GM23338 (cell line): ENCODE measurements at regions not wholly inside any gene's neighbourhood (a gene's known extent, or its start where the extent isn't known, plus 50 kb on each side); places are given as distances from the start of the nearest gene placed in this dataset.
A peak's percentile ranks its signal among the peaks of the same experiment; 100 is the strongest.

ENCODE experiments used
- ATAC-seq: fragments of 200-7000 bp; cut with Tn5 transposase; 3 replicates; pipeline ENCODE4 v1.9.1; 2020
- DNase-seq: peaks from one replicate; pipeline ENCODE4 v3.0.0-alpha.2; 2015; ENCODE audit warnings: low spot score
- H2AFZ ChIP-seq: fragments of 200-600 bp; sonication (generic); 2 replicates; pipeline ENCODE4 v1.8.0; 2016; ENCODE audit warnings: antibody characterized with exemption, mild to moderate bottlenecking, moderate library complexity
- H3F3A ChIP-seq: fragments of 200-600 bp; sonication (generic); replicated peaks from 2 replicates; pipeline ENCODE4 v1.8.0; 2017; ENCODE audit warnings: antibody characterized with exemption, mixed run types, low read depth
- H3K27ac ChIP-seq: fragments of 200-600 bp; sonication (generic); 2 replicates; pipeline ENCODE4 v1.6.1; 2016; ENCODE audit warnings: low read depth
- H3K27me3 ChIP-seq: fragments of 200-600 bp; sonication (generic); 2 replicates; pipeline ENCODE4 v1.8.0; 2016; ENCODE audit warnings: mild to moderate bottlenecking, mixed run types, moderate library complexity; ENCODE audit not compliant: insufficient read depth
- H3K36me3 ChIP-seq: fragments of 200-600 bp; sonication (generic); 2 replicates; pipeline ENCODE4 v1.8.0; 2016; ENCODE audit warnings: mild to moderate bottlenecking; ENCODE audit not compliant: insufficient read depth
- H3K4me1 ChIP-seq: fragments of 200-600 bp; sonication (generic); 2 replicates; pipeline ENCODE4 v1.8.0; 2016; ENCODE audit warnings: mild to moderate bottlenecking, moderate library complexity; ENCODE audit not compliant: insufficient read depth
- H3K4me2 ChIP-seq: fragments of 200-600 bp; sonication (generic); 2 replicates; pipeline ENCODE4 v1.7.1; 2017; ENCODE audit warnings: mixed run types
- H3K4me3 ChIP-seq: fragments of 200-600 bp; sonication (generic); 2 replicates; pipeline ENCODE4 v1.6.1; 2016; ENCODE audit warnings: mixed run types
- H3K79me2 ChIP-seq: fragments of 200-600 bp; sonication (generic); replicated peaks from 2 replicates; pipeline ENCODE4 v1.8.0; 2017; ENCODE audit warnings: mild to moderate bottlenecking; ENCODE audit not compliant: insufficient read depth
- H3K9me2 ChIP-seq: fragments of 200-600 bp; sonication (generic); 2 replicates; pipeline ENCODE4 v1.8.0; 2017; ENCODE audit not compliant: insufficient read depth
- H4K20me1 ChIP-seq: fragments of 200-600 bp; sonication (generic); replicated peaks from 2 replicates; pipeline ENCODE4 v1.8.0; 2017; ENCODE audit warnings: mild to moderate bottlenecking; ENCODE audit not compliant: insufficient read depth
- H3K27ac Mint-ChIP-seq: 2 replicates; pipeline ENCODE4 v1.8.0; 2020; ENCODE audit warnings: inconsistent platforms, mild to moderate bottlenecking, moderate library complexity, mixed read lengths
- H3K27me3 Mint-ChIP-seq: 3 replicates; pipeline ENCODE4 v1.8.0; 2022; ENCODE audit warnings: low read depth, mild to moderate bottlenecking, moderate library complexity, mixed read lengths, inconsistent platforms; ENCODE audit not compliant: insufficient read depth, poor library complexity
- H3K36me3 Mint-ChIP-seq: 3 replicates; pipeline ENCODE4 v1.8.0; 2021; ENCODE audit warnings: low read depth, mild to moderate bottlenecking, inconsistent platforms, moderate library complexity, mixed read lengths
- H3K4me1 Mint-ChIP-seq: 3 replicates; pipeline ENCODE4 v1.8.0; 2020; ENCODE audit warnings: mild to moderate bottlenecking, inconsistent platforms, mixed read lengths
- H3K4me3 Mint-ChIP-seq: 3 replicates; pipeline ENCODE4 v1.8.0; 2021; ENCODE audit warnings: moderate library complexity, mild to moderate bottlenecking, inconsistent platforms, mixed read lengths
- H3K9me3 Mint-ChIP-seq: 3 replicates; pipeline ENCODE4 v1.8.0; 2020; ENCODE audit warnings: moderate library complexity, mild to moderate bottlenecking, inconsistent platforms, mixed read lengths
- CREB1 ChIP-seq: fragments of 250-450 bp; sonication (Bioruptor Pico); IDR thresholded peaks from 2 replicates; pipeline ENCODE4 v1.5.0; 2020; ENCODE audit warnings: low read depth, mild to moderate bottlenecking, moderate library complexity
- JUNB ChIP-seq: IDR thresholded peaks from one replicate; pipeline ENCODE4 v1.6.1; 2016; ENCODE audit warnings: antibody characterized with exemption; ENCODE audit not compliant: unreplicated experiment
- NANOG ChIP-seq: IDR thresholded peaks from 2 replicates; pipeline ENCODE4 v1.6.1; 2016; ENCODE audit warnings: antibody characterized with exemption, borderline replicate concordance
- POLR2AphosphoS5 ChIP-seq: IDR thresholded peaks from 2 replicates; pipeline ENCODE4 v1.6.1; 2016; ENCODE audit warnings: antibody characterized with exemption, low read depth
- STAT1 ChIP-seq: IDR thresholded peaks from one replicate; pipeline ENCODE4 v1.6.1; 2016; ENCODE audit warnings: antibody characterized with exemption; ENCODE audit not compliant: unreplicated experiment
- ZNF114 ChIP-seq: fragments of 250-450 bp; sonication (Bioruptor Pico); IDR thresholded peaks from 2 replicates; pipeline ENCODE4 v1.5.0; 2020; ENCODE audit warnings: mild to moderate bottlenecking, moderate library complexity
- ZNF331 ChIP-seq: fragments of 250-450 bp; sonication (Bioruptor Pico); IDR thresholded peaks from 2 replicates; pipeline ENCODE4 v1.5.0; 2020; ENCODE audit warnings: low read depth, mild to moderate bottlenecking, moderate library complexity
- TF ChIP-seq, protein P1 (sequence below): fragments of 250-450 bp; sonication (Bioruptor Pico); IDR thresholded peaks from 2 replicates; pipeline ENCODE4 v1.5.0; 2020; ENCODE audit warnings: mild to moderate bottlenecking, moderate library complexity
- TF ChIP-seq, protein P2 (sequence below): IDR thresholded peaks from one replicate; pipeline ENCODE4 v1.6.1; 2018; ENCODE audit warnings: antibody characterized with exemption; ENCODE audit not compliant: unreplicated experiment

DNA sequence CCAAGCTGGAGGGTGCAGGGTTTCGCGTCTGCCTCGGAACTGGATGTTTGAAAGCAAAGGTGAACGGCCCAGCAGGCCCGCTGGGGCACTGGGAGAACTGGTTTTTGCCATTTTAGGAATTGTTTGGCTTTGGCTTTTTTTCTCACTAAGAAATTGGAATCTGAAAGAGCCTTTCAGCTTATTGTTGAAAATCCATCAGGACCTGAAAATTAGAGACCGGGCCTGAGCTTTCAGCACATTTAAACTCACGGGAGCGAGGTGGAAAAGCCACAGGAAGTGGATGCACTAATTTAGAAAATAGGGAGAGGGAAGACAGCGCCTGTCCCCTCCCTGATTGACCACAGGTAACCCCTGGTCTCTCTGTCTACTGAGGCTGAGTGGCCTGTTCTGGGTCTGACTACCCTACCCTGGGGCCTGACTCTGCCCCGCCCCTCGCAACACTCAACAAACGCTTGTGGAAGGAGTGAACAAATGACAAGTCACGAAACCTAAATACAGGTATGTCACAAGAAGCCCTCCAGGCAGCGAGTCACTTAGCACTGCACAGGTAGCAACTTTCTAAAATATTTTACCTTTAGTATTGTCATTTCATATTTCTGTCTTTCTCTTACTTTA is 100.3 kb upstream of the MBOAT2 start:
- H3K36me3 Mint-ChIP-seq = no peaks in the 10 kb centered on the region
- H3K9me2 ChIP-seq = no peaks in the 10 kb centered on the region
- H3F3A ChIP-seq = no peaks in the 10 kb centered on the region
- TF ChIP-seq NANOG = no peak
- H3K27me3 ChIP-seq = no peaks in the 10 kb centered on the region
- H3K4me3 Mint-ChIP-seq = peak overlapping the region; percentile 65
- H3K27ac Mint-ChIP-seq = 0 out of 2 replicates have a peak overlapping the region, but pooled peaks have one; percentile 26
- ATAC-seq (peak; percentile 58), DNase-seq (peak; percentile 23)
- H2AFZ ChIP-seq = peak overlapping the region; percentile 90
- H3K4me3 ChIP-seq = no peak overlapping the region
- no peaks in the 10 kb centered on the region for H4K20me1 ChIP-seq
- peaks cover 48% of the 10 kb centered on the region for H3K4me1 Mint-ChIP-seq
- no peaks in the 10 kb centered on the region for H3K79me2 ChIP-seq
- H3K9me3 Mint-ChIP-seq = no peaks in the 10 kb centered on the region
- H3K4me1 ChIP-seq = peaks cover 21% of the 10 kb centered on the region; the same call in 1 of the 2 replicates
- H3K27ac ChIP-seq = no peak overlapping the region
- peaks cover 29% of the 10 kb centered on the region for H3K27me3 Mint-ChIP-seq
- no peaks in the 10 kb centered on the region for H3K36me3 ChIP-seq
- peak overlapping the region; percentile 61; the same call in 1 of the 2 replicates for H3K4me2 ChIP-seq

DNA sequence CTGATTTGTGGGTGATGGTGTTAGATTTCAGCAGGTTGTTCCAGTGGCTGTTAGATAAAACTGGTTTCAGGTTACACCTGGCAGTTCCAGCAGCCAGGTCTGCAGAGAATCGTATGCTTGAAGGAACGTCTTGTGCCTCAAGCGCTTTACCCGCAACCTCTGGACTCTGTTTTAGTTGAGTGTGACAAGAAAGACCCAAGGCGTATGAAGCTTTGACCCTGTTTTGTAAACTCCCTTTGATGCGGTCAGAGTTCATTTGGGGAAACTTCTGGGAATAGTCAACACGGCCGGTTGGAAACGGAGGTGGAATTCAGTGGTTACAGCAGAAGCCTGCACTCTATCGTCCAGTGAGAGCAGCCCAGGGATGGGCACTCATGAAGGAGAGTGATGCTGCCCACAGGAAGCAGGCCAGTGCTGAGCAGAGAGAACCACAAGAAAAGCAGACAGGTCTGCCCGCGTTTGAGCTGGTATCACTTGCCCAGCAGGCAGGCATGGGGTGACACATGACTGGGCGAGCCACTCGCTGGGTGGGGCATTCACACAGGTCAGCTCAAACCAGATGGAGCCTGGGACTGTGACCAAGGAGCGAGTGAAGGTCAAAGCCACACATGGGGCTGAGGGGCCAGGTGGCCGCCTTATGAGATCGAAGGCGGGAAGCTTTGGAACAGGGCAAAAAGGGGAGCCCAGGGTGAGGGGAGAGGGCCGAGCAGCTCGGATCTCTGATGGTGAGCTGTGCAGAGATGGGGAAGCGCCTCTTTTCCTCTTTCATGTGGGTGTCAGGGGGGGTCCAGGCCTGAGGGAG is 99.6 kb upstream of the MBOAT2 start:
- Mint-ChIP-seq H3K4me1 (peaks cover 48% of the 10 kb centered on the region), H3K36me3 (no peaks in the 10 kb centered on the region), H3K27ac (peak overlapping the region; percentile 26; the same call in 1 of the 2 replicates), H3K4me3 (peak overlapping the region; percentile 65), H3K9me3 (no peaks in the 10 kb centered on the region), H3K27me3 (peaks cover 29% of the 10 kb centered on the region)
- H3K4me3 ChIP-seq = peak overlapping the region; percentile 31
- no peaks in the 10 kb centered on the region for H4K20me1 ChIP-seq
- peak overlapping the region; percentile 61 for H3K4me2 ChIP-seq
- H3K36me3 ChIP-seq = no peaks in the 10 kb centered on the region
- H3K9me2 ChIP-seq = no peaks in the 10 kb centered on the region
- H3K79me2 ChIP-seq = no peaks in the 10 kb centered on the region
- no peaks in the 10 kb centered on the region for H3K27me3 ChIP-seq
- DNase-seq (peak; percentile 74), ATAC-seq (peak; percentile 67)
- H3K4me1 ChIP-seq = peaks cover 21% of the 10 kb centered on the region; the same call in 1 of the 2 replicates
- no peaks in the 10 kb centered on the region for H3F3A ChIP-seq
- H2AFZ ChIP-seq = peak overlapping the region; percentile 90
- no peak overlapping the region for H3K27ac ChIP-seq
- TF ChIP-seq NANOG (no peak), JUNB (no peak), ZNF114 (CRISPR knock-in tag) (no peak), ZNF331 (no peak), STAT1 (no peak), CREB1 (no peak), POLR2AphosphoS5 (no peak)
- TF ChIP-seq, protein P1, sequence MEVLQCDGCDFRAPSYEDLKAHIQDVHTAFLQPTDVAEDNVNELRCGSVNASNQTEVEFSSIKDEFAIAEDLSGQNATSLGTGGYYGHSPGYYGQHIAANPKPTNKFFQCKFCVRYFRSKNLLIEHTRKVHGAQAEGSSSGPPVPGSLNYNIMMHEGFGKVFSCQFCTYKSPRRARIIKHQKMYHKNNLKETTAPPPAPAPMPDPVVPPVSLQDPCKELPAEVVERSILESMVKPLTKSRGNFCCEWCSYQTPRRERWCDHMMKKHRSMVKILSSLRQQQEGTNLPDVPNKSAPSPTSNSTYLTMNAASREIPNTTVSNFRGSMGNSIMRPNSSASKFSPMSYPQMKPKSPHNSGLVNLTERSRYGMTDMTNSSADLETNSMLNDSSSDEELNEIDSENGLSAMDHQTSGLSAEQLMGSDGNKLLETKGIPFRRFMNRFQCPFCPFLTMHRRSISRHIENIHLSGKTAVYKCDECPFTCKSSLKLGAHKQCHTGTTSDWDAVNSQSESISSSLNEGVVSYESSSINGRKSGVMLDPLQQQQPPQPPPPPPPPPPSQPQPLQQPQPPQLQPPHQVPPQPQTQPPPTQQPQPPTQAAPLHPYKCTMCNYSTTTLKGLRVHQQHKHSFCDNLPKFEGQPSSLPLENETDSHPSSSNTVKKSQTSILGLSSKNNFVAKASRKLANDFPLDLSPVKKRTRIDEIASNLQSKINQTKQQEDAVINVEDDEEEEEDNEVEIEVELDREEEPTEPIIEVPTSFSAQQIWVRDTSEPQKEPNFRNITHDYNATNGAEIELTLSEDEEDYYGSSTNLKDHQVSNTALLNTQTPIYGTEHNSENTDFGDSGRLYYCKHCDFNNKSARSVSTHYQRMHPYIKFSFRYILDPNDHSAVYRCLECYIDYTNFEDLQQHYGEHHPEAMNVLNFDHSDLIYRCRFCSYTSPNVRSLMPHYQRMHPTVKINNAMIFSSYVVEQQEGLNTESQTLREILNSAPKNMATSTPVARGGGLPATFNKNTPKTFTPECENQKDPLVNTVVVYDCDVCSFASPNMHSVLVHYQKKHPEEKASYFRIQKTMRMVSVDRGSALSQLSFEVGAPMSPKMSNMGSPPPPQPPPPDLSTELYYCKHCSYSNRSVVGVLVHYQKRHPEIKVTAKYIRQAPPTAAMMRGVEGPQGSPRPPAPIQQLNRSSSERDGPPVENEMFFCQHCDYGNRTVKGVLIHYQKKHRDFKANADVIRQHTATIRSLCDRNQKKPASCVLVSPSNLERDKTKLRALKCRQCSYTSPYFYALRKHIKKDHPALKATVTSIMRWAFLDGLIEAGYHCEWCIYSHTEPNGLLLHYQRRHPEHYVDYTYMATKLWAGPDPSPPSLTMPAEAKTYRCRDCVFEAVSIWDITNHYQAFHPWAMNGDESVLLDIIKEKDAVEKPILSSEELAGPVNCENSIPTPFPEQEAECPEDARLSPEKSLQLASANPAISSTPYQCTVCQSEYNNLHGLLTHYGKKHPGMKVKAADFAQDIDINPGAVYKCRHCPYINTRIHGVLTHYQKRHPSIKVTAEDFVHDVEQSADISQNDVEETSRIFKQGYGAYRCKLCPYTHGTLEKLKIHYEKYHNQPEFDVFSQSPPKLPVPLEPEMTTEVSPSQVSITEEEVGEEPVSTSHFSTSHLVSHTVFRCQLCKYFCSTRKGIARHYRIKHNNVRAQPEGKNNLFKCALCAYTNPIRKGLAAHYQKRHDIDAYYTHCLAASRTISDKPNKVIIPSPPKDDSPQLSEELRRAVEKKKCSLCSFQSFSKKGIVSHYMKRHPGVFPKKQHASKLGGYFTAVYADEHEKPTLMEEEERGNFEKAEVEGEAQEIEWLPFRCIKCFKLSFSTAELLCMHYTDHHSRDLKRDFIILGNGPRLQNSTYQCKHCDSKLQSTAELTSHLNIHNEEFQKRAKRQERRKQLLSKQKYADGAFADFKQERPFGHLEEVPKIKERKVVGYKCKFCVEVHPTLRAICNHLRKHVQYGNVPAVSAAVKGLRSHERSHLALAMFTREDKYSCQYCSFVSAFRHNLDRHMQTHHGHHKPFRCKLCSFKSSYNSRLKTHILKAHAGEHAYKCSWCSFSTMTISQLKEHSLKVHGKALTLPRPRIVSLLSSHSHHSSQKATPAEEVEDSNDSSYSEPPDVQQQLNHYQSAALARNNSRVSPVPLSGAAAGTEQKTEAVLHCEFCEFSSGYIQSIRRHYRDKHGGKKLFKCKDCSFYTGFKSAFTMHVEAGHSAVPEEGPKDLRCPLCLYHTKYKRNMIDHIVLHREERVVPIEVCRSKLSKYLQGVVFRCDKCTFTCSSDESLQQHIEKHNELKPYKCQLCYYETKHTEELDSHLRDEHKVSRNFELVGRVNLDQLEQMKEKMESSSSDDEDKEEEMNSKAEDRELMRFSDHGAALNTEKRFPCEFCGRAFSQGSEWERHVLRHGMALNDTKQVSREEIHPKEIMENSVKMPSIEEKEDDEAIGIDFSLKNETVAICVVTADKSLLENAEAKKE = no peak
- TF ChIP-seq, protein P2, sequence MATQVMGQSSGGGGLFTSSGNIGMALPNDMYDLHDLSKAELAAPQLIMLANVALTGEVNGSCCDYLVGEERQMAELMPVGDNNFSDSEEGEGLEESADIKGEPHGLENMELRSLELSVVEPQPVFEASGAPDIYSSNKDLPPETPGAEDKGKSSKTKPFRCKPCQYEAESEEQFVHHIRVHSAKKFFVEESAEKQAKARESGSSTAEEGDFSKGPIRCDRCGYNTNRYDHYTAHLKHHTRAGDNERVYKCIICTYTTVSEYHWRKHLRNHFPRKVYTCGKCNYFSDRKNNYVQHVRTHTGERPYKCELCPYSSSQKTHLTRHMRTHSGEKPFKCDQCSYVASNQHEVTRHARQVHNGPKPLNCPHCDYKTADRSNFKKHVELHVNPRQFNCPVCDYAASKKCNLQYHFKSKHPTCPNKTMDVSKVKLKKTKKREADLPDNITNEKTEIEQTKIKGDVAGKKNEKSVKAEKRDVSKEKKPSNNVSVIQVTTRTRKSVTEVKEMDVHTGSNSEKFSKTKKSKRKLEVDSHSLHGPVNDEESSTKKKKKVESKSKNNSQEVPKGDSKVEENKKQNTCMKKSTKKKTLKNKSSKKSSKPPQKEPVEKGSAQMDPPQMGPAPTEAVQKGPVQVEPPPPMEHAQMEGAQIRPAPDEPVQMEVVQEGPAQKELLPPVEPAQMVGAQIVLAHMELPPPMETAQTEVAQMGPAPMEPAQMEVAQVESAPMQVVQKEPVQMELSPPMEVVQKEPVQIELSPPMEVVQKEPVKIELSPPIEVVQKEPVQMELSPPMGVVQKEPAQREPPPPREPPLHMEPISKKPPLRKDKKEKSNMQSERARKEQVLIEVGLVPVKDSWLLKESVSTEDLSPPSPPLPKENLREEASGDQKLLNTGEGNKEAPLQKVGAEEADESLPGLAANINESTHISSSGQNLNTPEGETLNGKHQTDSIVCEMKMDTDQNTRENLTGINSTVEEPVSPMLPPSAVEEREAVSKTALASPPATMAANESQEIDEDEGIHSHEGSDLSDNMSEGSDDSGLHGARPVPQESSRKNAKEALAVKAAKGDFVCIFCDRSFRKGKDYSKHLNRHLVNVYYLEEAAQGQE = no peak
